Skeletal muscle cell (primary cell): ENCODE measurements at regions not wholly inside any gene's neighbourhood (a gene's known extent, or its start where the extent isn't known, plus 50 kb on each side); places are given as distances from the start of the nearest gene placed in this dataset.

Experiments
- DNase-seq: peaks from one replicate; pipeline ENCODE4 v3.0.0-alpha.2; 2010; ENCODE audit warnings: low read depth
- H3K4me3 ChIP-seq: 2 replicates; pipeline ENCODE4 v1.5.1; 2011; ENCODE audit warnings: low read depth, mild to moderate bottlenecking, control low read depth, low read length, moderate library complexity

- DNase-seq: no peak
- no peak overlapping the region for H3K4me3 ChIP-seq
These were observed 61.1 kb upstream of the IGFBP3 start for GRCh38 chr7:45982132-45982531.

GRCh38 chr7:45980973-45981372 is 59.9 kb upstream of the IGFBP3 start:
- no peak for DNase-seq

GRCh38 chr7:45980181-45980905 is 59.3 kb upstream of the IGFBP3 start:
- DNase-seq: no peak
- no peak overlapping the region for H3K4me3 ChIP-seq

More at GRCh38 chr7:45980973-45981372, 59.9 kb upstream of the IGFBP3 start:
- no peak overlapping the region for H3K4me3 ChIP-seq

GRCh38 chr7:45979275-45980180 is 58.5 kb upstream of the IGFBP3 start:
- DNase-seq: no peak
- H3K4me3 ChIP-seq: no peak overlapping the region

- no peak overlapping the region for H3K4me3 ChIP-seq
- DNase-seq: no peak
These were observed 57.7 kb upstream of the IGFBP3 start for GRCh38 chr7:45978731-45979211.

GRCh38 chr7:45978010-45978681 is 57.1 kb upstream of the IGFBP3 start:
- peak; percentile 95 for DNase-seq
- no peak overlapping the region for H3K4me3 ChIP-seq

- no peak for DNase-seq
- no peak overlapping the region for H3K4me3 ChIP-seq
These were observed 56.2 kb upstream of the IGFBP3 start for GRCh38 chr7:45977256-45977780.

- no peak overlapping the region for H3K4me3 ChIP-seq
- no peak for DNase-seq
These were observed 55.4 kb upstream of the IGFBP3 start for GRCh38 chr7:45976485-45976856.

- no peak overlapping the region for H3K4me3 ChIP-seq
- DNase-seq: no peak
These were observed 54.9 kb upstream of the IGFBP3 start for GRCh38 chr7:45975847-45976484.

- H3K4me3 ChIP-seq: no peak overlapping the region
- DNase-seq: no peak
These were observed 54.3 kb upstream of the IGFBP3 start for GRCh38 chr7:45975367-45975766.

GRCh38 chr7:45974540-45975360 is 53.7 kb upstream of the IGFBP3 start:
- H3K4me3 ChIP-seq: no peak overlapping the region
- no peak for DNase-seq

- peak; percentile 11 for DNase-seq
- no peak overlapping the region for H3K4me3 ChIP-seq
These were observed 52.9 kb upstream of the IGFBP3 start for GRCh38 chr7:45973725-45974532.

GRCh38 chr7:45972629-45973312 is 51.7 kb upstream of the IGFBP3 start:
- no peak overlapping the region for H3K4me3 ChIP-seq
- DNase-seq: no peak

- H3K4me3 ChIP-seq: no peak overlapping the region
- no peak for DNase-seq
These were observed 50.6 kb upstream of the IGFBP3 start for GRCh38 chr7:45971661-45972175.

GRCh38 chr7:45971171-45971570 is 50.1 kb upstream of the IGFBP3 start:
- DNase-seq: no peak
- no peak overlapping the region for H3K4me3 ChIP-seq
